ENCODE measurements at regions not wholly inside any gene's neighbourhood (a gene's known extent, or its start where the extent isn't known, plus 50 kb on each side); places are given as distances from the start of the nearest gene placed in this dataset.

- TF ChIP-seq CTCF (IDR thresholded peaks at IDR 0.05) (no peak), EZH2phosphoT487 (IDR thresholded peaks at IDR 0.05) (no peak), EZH2 (IDR thresholded peaks at IDR 0.05) (no peak)
Observed at GRCh38 chr5:74393943-74394342, 246.6 kb downstream of the ENC1 start.
